Choroid plexus epithelial cell (primary cell): ENCODE measurements at regions not wholly inside any gene's neighbourhood (a gene's known extent, or its start where the extent isn't known, plus 50 kb on each side); places are given as distances from the start of the nearest gene placed in this dataset.

Source experiments
- DNase-seq: peaks from one replicate; pipeline ENCODE4 v3.0.0-alpha.2; 2010; ENCODE audit warnings: low read depth
- H3K4me3 ChIP-seq: 2 replicates; pipeline ENCODE4 v1.5.1; 2011; ENCODE audit warnings: low read depth, mild to moderate bottlenecking, control low read depth, low read length, moderate library complexity
- CTCF ChIP-seq: conservative IDR thresholded peaks from 2 replicates; pipeline ENCODE4 v1.5.1; 2011; ENCODE audit warnings: low read depth, mild to moderate bottlenecking, control low read depth, inconsistent platforms, low read length, moderate library complexity

GRCh38 chr17:73998653-73999645 lies 204.5 kb upstream of the RPL38 start:
- TF ChIP-seq CTCF: peak; percentile 68
- peak; percentile 35 for DNase-seq
- H3K4me3 ChIP-seq: no peak overlapping the region

GRCh38 chr17:74001145-74001544 lies 202.3 kb upstream of the RPL38 start:
- no peak for DNase-seq
- no peak for TF ChIP-seq CTCF

GRCh38 chr17:74002241-74002640 lies 201.2 kb upstream of the RPL38 start:
- DNase-seq: no peak
- no peak overlapping the region for H3K4me3 ChIP-seq
- no peak for TF ChIP-seq CTCF

More at GRCh38 chr17:74001145-74001544, 202.3 kb upstream of the RPL38 start:
- no peak overlapping the region for H3K4me3 ChIP-seq

GRCh38 chr17:74004056-74004455 lies 199.4 kb upstream of the RPL38 start:
- no peak for TF ChIP-seq CTCF
- H3K4me3 ChIP-seq: no peak overlapping the region
- DNase-seq: no peak

GRCh38 chr17:74005790-74006189 lies 197.7 kb upstream of the RPL38 start:
- no peak for TF ChIP-seq CTCF
- no peak for DNase-seq
- no peak overlapping the region for H3K4me3 ChIP-seq

GRCh38 chr17:74006371-74006770 lies 197.1 kb upstream of the RPL38 start:
- H3K4me3 ChIP-seq: no peak overlapping the region
- DNase-seq: no peak
- TF ChIP-seq CTCF: no peak

GRCh38 chr17:74008196-74008595 lies 195.3 kb upstream of the RPL38 start:
- TF ChIP-seq CTCF: peak; percentile 13
- peak; percentile 2 for DNase-seq
- no peak overlapping the region for H3K4me3 ChIP-seq
